Thyroid gland (tissue), 4 donors: ENCODE measurements at regions not wholly inside any gene's neighbourhood (a gene's known extent, or its start where the extent isn't known, plus 50 kb on each side); places are given as distances from the start of the nearest gene placed in this dataset.

Experiments
- CTCF ChIP-seq, 6 experiments: fragments of 200-600 bp in 3 of 6; fragments of 450-650 bp in 3 of 6; sonication (generic) in 3 of 6; IDR thresholded peaks; one replicate each; pipeline ENCODE4 v1.5.1; 2016 to 2019; ENCODE audit warnings: antibody characterized with exemption in 6 of 6, mild to moderate bottlenecking in 2 of 6, inconsistent platforms in 1 of 6, moderate library complexity in 1 of 6
- POLR2A ChIP-seq, 2 donors: fragments of 450-650 bp; IDR thresholded peaks; one replicate each; pipeline ENCODE4 v1.6.1; 2017; ENCODE audit warnings: antibody characterized with exemption in 2 of 2, mild to moderate bottlenecking in 2 of 2, moderate library complexity in 1 of 2

GRCh38 chr1:148289647-148290046, 137.6 kb upstream of the NBPF11 start:
- TF ChIP-seq CTCF (IDR thresholded peaks at IDR 0.05) (no peak), POLR2A (IDR thresholded peaks at IDR 0.05) (no peak)
